ENCODE measurements at regions not wholly inside any gene's neighbourhood (a gene's known extent, or its start where the extent isn't known, plus 50 kb on each side); places are given as distances from the start of the nearest gene placed in this dataset.
"Not testable (repeated sequence)": the region's sequence is repeated elsewhere in the genome, so short reads cannot be mapped to it uniquely, and the experiment has no call there.

- DNase-seq, result no peak
These were observed 175.0 kb upstream of the PARD3B start for GRCh38 chr2:204370172-204370718.

GRCh38 chr2:204373942-204374341 lies 171.3 kb upstream of the PARD3B start:
- DNase-seq, result no peak

- no peak for DNase-seq
These were observed 165.0 kb upstream of the PARD3B start for GRCh38 chr2:204380141-204380881.

GRCh38 chr2:204386668-204387067 lies 158.6 kb upstream of the PARD3B start:
- DNase-seq, result no peak

DNA sequence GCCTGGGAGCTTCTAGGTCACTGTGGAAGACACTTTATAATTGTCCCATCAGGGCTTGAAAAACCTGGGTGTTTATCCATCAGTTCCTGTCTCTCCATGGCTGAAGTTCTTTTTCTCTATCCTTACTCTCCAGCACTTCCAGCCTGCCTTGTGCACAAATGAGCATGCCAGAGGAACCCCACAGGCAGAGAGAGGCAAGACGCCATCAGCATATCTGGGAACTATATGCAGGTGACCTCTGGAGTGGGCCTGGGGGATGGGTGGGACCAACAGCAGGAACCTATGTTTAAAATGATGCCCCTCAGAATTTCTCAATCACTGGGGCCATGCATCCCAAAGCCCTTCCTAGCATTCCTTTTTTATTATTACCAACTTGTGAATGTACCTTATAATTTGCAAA lies 156.2 kb upstream of the PARD3B start:
- DNase-seq, result no peak

- DNase-seq, result no peak
These were observed 155.4 kb upstream of the PARD3B start for GRCh38 chr2:204389856-204390255.

DNA sequence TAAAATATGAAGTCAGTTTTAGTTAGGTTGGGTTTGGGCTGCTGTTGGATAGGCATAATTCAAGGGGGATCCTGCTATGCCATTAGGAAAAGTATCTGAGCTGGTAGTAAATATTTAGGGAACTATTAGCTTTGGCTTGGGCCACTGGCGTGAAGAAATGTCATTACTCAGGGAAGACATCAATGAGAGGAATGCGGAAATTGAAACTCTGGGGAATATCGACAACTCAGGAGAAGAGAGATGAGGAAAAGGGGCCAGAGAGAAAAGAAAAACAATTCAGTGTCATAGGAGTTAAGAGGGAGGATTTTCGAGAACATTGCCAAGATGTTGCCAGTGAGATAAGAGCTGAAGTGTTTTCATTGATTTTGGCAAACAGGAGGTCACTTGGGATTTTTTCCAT lies 149.7 kb upstream of the PARD3B start:
- DNase-seq, result no peak

DNA sequence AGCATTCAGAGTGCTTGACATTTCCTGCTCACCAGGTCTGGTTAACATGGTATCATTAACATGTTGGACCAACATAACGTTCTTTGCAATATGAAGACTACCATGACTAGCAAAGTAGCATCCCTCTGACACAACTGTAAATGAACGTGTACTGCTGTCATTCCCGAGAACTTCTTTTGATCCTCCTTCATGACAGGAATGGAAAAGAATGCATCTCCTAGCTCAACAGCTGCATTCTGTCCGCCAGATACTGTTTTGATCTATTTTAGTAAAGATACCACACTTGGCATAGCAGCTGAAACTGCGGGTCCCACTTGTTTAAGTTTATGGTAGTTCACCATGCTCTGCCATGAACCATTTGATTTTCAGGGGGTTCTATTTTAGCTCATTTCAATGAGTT lies 144.2 kb upstream of the PARD3B start:
- DNase-seq, result no peak

- no peak for DNase-seq
These were observed 137.9 kb upstream of the PARD3B start for GRCh38 chr2:204407204-204408014.

- DNase-seq, result not testable (repeated sequence)
These were observed 132.5 kb upstream of the PARD3B start for GRCh38 chr2:204412782-204413181.

- no peak for DNase-seq
These were observed 129.7 kb upstream of the PARD3B start for GRCh38 chr2:204415406-204416181.

DNA sequence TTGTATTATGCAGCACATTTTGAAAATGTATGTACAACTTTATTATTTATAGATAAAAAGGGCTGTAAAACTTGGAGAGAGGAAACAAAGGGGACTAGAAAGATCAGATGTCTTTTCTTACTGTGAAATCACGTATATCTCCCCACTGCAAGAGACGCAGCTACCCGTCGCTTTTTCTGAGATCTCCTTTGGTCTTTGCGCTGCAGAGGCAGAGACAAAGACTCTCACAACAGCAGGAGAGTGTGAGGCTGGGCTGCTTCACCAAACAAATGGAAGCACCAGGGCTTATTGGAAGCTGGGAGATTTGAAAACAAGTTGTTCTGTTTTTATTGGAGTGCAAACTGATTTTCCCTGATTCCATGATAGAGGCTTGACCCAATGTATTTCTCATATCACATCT lies 129.0 kb upstream of the PARD3B start:
- no peak for DNase-seq

GRCh38 chr2:204425821-204426220 lies 119.5 kb upstream of the PARD3B start:
- no peak for DNase-seq

DNA sequence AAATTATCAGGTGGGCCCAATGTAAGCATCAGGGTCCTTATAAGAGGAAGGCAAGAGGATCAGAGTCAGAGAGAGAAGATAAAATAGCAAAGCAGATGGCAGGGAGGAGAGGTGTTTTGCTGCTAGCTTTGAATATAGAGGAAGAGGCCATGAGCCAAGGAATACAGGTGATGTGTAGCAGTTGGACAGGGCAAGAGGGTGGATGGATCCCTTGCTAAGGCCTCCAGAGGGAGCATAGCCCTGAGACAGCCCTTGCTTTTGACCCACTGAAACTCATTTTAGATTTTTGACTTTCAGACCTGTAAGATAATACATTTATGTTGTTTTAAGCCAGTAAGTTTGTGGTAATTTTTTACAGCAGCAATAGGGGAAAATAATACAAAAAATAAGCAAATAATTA lies 116.6 kb upstream of the PARD3B start:
- no peak for DNase-seq

DNA sequence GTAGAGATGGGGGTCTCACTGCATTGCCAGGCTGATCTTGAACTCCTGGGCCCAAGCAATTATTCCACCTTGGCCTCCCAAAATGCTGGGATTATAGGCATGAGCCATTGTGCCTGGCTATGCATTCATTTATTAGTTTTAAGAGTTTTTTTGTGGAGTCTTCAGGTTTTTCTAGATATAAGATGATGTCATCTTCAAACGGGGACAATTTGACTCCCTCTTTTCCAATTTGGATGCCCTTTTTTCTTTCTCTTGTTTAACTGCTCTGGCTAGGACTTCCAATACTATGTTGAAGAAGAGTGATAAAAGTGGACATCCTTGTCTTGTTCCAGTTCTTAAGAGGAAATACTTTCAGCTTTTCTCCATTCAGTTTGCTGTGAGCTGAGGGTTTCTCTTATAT lies 113.7 kb upstream of the PARD3B start:
- no peak for DNase-seq

DNA sequence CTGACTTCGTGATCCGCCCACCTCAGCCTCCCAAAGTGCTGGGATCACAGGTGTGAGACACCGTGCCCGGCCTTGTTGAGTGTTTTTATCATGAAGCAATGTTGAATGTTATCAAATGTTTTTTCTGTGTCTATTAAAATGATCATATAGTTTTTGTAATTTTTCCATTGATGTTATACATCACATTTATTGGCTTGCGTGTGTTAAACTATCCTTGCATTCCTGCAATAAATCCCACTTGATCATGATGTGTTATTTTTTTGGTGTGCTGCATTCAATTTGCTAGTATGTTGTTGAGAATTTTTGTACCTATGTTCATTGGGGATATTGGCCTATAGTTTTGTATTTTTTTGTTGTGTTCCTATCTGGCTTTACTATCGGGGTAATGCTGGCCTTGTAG lies 113.1 kb upstream of the PARD3B start:
- DNase-seq, result no peak

GRCh38 chr2:204434660-204435462 lies 110.4 kb upstream of the PARD3B start:
- no peak for DNase-seq

DNA sequence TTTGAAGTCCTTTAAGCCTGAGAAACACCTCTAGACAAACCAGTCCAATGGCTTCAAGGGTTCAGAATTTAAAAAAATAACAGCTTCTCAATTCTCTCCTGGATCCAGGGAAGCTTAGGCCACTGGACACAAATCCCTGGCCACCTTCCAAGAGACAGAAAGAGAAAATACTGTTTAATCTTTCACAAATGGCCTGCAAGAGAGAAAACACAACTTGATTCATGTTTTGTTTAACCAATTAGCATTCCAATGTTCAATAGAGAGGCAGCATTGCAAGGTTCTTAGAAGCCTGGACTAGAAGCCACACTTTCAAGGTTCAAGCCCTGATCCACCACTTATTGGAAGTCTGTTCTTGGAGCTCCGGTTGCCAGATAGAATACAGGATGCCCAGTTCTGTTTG lies 109.0 kb upstream of the PARD3B start:
- no peak for DNase-seq

GRCh38 chr2:204437408-204437807 lies 107.9 kb upstream of the PARD3B start:
- no peak for DNase-seq

DNA sequence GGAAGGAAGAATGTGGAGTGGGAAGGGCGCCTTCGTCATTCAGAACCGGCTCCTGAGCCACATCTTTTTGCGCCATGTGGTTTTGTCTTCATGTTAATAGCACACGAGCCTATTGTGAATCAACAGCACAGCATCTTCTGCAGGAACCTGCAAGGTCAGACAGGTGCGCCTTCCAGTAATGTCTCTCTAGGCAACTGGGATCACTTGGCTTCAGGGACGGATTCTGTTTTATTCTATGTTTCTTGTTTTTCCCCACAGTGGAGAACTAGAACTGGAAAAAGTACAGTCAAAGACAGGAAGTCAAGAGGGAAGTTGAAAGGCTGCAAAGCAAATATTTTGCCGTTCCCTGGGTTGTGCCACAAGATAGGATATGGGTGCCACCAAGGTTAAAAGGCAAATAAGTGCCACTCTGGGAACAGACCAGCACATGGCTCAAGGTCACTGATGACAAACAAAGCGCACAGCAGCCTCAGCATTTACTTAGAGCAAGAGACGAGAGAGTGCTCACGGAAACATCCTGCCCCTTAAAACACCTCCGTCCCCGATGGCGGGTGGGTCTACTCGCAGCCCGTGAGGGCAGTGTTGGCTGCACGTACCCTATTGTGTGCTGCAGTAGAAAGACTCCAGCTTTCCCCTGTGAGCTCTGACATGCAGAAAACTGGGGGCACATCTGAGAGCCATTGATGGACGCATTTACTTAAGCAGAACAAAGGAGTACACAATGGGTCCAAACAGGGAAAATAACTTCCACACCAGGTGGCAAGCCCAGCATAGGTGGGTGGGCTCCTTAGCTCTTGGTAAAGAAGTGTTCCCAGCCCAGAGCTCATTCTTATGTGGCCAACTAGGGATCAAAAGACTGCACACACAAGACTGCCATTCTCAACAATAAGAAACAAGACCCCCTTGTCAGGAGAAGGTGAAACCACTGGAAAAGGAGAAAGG lies 107.2 kb upstream of the PARD3B start:
- no peak for DNase-seq

GRCh38 chr2:204441316-204441715 lies 104.0 kb upstream of the PARD3B start:
- no peak for DNase-seq
